SK-N-SH (cell line): ENCODE measurements at regions not wholly inside any gene's neighbourhood (a gene's known extent, or its start where the extent isn't known, plus 50 kb on each side); places are given as distances from the start of the nearest gene placed in this dataset.

Source experiments
- CTCF ChIA-PET: fragments of 300-600, 350-600 bp; formaldehyde crosslinking; extraction: SDS; loops from one replicate; lab custom pipeline; 2021; lab: Yijun Ruan, JAX
- POLR2A ChIA-PET: fragments of 350-600 bp; sonication (Branson Sonifier 250); formaldehyde crosslinking; extraction: SDS; loops from one replicate; lab custom pipeline; 2020; ENCODE audit warnings: antibody characterized with exemption, inconsistent platforms; lab: Yijun Ruan, JAX
- DNase-seq: peaks from one replicate; pipeline ENCODE4 v3.0.0; 2012
- H2AFZ ChIP-seq: fragments of 200-600 bp; sonication (generic); 2 replicates; pipeline ENCODE4 v1.8.1; 2016; ENCODE audit warnings: antibody characterized with exemption, mild to moderate bottlenecking, low read depth
- H3F3A ChIP-seq: fragments of 200-600 bp; sonication (generic); replicated peaks from 2 replicates; pipeline ENCODE3; 2016; ENCODE audit warnings: antibody characterized with exemption, mild to moderate bottlenecking; ENCODE audit not compliant: insufficient read depth
- H3K27ac ChIP-seq, 2 experiments: fragments of 200-500 bp in 1 of 2; fragments of 200-600 bp in 1 of 2; sonication (Bioruptor generic) in 1 of 2; sonication (generic), shearing (Covaris generic) in 1 of 2; 2 replicates each; pipeline versions ENCODE4 v1.5.1 to v1.6.1; 2014 to 2016; ENCODE audit warnings: low read depth in 2 of 2, inconsistent platforms in 1 of 2, low read length in 1 of 2, mild to moderate bottlenecking in 1 of 2, mixed read lengths in 1 of 2
- H3K27me3 ChIP-seq: fragments of 200-600 bp; sonication (generic), shearing (Covaris generic); 2 replicates; pipeline ENCODE4 v1.6.1; 2016; ENCODE audit warnings: mixed run types; ENCODE audit not compliant: insufficient read depth
- H3K36me3 ChIP-seq, 2 experiments: fragments of 200-500 bp in 1 of 2; fragments of 200-600 bp in 1 of 2; sonication (Bioruptor generic) in 1 of 2; sonication (generic) in 1 of 2; replicated peaks in 1 of 2; 2 replicates each; pipeline versions ENCODE3 to v1.5.1; 2014 to 2016; ENCODE audit warnings: low read length in 1 of 2, mild to moderate bottlenecking in 1 of 2; ENCODE audit not compliant: insufficient read depth in 2 of 2, control insufficient read depth in 1 of 2
- H3K4me1 ChIP-seq, 2 experiments: fragments of 200-500 bp in 1 of 2; fragments of 200-600 bp in 1 of 2; sonication (Bioruptor generic) in 1 of 2; sonication (generic), shearing (Covaris generic) in 1 of 2; 2 replicates each; pipeline versions ENCODE4 v1.5.1 to v1.6.1; 2014 to 2016; ENCODE audit warnings: low read depth in 1 of 2, low read length in 1 of 2, mixed run types in 1 of 2; ENCODE audit not compliant: insufficient read depth in 2 of 2, control insufficient read depth in 1 of 2
- H3K4me2 ChIP-seq: fragments of 200-600 bp; sonication (generic), shearing (Covaris generic); 2 replicates; pipeline ENCODE4 v1.6.1; 2017; ENCODE audit warnings: mixed run types
- H3K4me3 ChIP-seq, 2 experiments: fragments of 200-500 bp in 1 of 2; fragments of 200-600 bp in 1 of 2; sonication (Bioruptor generic) in 1 of 2; sonication (generic), shearing (Covaris generic) in 1 of 2; 2 replicates each; pipeline versions ENCODE4 v1.5.1 to v1.8.1; 2014 to 2016; ENCODE audit warnings: low read depth in 2 of 2, inconsistent platforms in 1 of 2, low read length in 1 of 2, mild to moderate bottlenecking in 1 of 2, mixed read lengths in 1 of 2, moderate library complexity in 1 of 2
- H3K79me2 ChIP-seq: fragments of 200-600 bp; sonication (generic); 2 replicates; pipeline ENCODE4 v1.8.1; 2017; ENCODE audit warnings: mild to moderate bottlenecking; ENCODE audit not compliant: insufficient read depth
- H3K9ac ChIP-seq: fragments of 200-600 bp; sonication (generic); 2 replicates; pipeline ENCODE4 v1.6.1; 2017; ENCODE audit warnings: mixed run types
- H3K9me2 ChIP-seq: fragments of 200-600 bp; sonication (generic); 2 replicates; pipeline ENCODE4 v1.6.1; 2017; ENCODE audit warnings: mixed run types
- H3K9me3 ChIP-seq: fragments of 200-600 bp; sonication (generic); 2 replicates; pipeline ENCODE4 v1.6.1; 2017; ENCODE audit warnings: mixed run types, mild to moderate bottlenecking, moderate library complexity
- H4K20me1 ChIP-seq: fragments of 200-600 bp; sonication (generic); 2 replicates; pipeline ENCODE4 v1.6.1; 2017; ENCODE audit warnings: mild to moderate bottlenecking, mixed run types; ENCODE audit not compliant: insufficient read depth
- CHD2 ChIP-seq: fragments of 150-350 bp; IDR thresholded peaks from 2 replicates; pipeline ENCODE4 v1.6.1; 2018; ENCODE audit warnings: low read length; ENCODE audit not compliant: partially characterized antibody
- EP300 ChIP-seq, 2 experiments: IDR thresholded peaks; 2 replicates each; pipeline versions ENCODE4 v1.4.0 to v1.6.1; 2012; ENCODE audit warnings: borderline replicate concordance in 1 of 2, low read depth in 1 of 2, low read length in 1 of 2
- EZH2phosphoT487 ChIP-seq: fragments of 200-600 bp; sonication (generic); IDR thresholded peaks from 2 replicates; pipeline ENCODE4 v1.6.1; 2017; ENCODE audit warnings: low read depth, mixed run types, mild to moderate bottlenecking, antibody characterized with exemption, moderate library complexity, borderline replicate concordance
- FOXJ3 ChIP-seq: sonication (generic); formaldehyde crosslinking; IDR thresholded peaks from 2 replicates; pipeline ENCODE4 v1.5.1; 2020; ENCODE audit warnings: mild to moderate bottlenecking, missing genetic modification reagents
- GATA2 ChIP-seq: sonication (generic); formaldehyde crosslinking; IDR thresholded peaks from 2 replicates; pipeline ENCODE4 v1.5.0; 2020; ENCODE audit warnings: mild to moderate bottlenecking, missing genetic modification reagents
- JUND ChIP-seq: IDR thresholded peaks from 2 replicates; pipeline ENCODE4 v1.4.0; 2012
- MEF2A ChIP-seq: IDR thresholded peaks from 2 replicates; pipeline ENCODE4 v1.4.0; 2012; ENCODE audit warnings: low read depth, borderline replicate concordance
- NFIC ChIP-seq: IDR thresholded peaks from 2 replicates; pipeline ENCODE4 v1.4.0; 2012; ENCODE audit warnings: borderline replicate concordance
- NRF1 ChIP-seq: IDR thresholded peaks from 2 replicates; pipeline ENCODE4 v1.6.1; 2012; ENCODE audit warnings: low read depth, mild to moderate bottlenecking, low read length
- RAD21 ChIP-seq: IDR thresholded peaks from 2 replicates; pipeline ENCODE4 v1.6.1; 2012; ENCODE audit warnings: mild to moderate bottlenecking, low read length
- RCOR1 ChIP-seq: fragments of 150-350 bp; IDR thresholded peaks from 2 replicates; pipeline ENCODE4 v1.6.1; 2017; ENCODE audit warnings: antibody characterized with exemption, low read length
- RFX5 ChIP-seq: IDR thresholded peaks from 2 replicates; pipeline ENCODE4 v1.6.1; 2012; ENCODE audit warnings: mild to moderate bottlenecking, improper control_type of control experiment, low read length
- RXRA ChIP-seq: IDR thresholded peaks from 2 replicates; pipeline ENCODE4 v1.4.0; 2012; ENCODE audit warnings: low read depth, mild to moderate bottlenecking, borderline replicate concordance
- SMC3 ChIP-seq: IDR thresholded peaks from 2 replicates; pipeline ENCODE4 v1.6.1; 2012; ENCODE audit warnings: low read depth, low read length, improper control_type of control experiment
- TAF1 ChIP-seq: IDR thresholded peaks from 2 replicates; pipeline ENCODE4 v1.6.1; 2012; ENCODE audit warnings: low read depth, mild to moderate bottlenecking, low read length, moderate library complexity, borderline replicate concordance
- TCF12 ChIP-seq: IDR thresholded peaks from 2 replicates; pipeline ENCODE4 v1.4.0; 2012
- TEAD4 ChIP-seq: IDR thresholded peaks from 2 replicates; pipeline ENCODE4 v1.4.0; 2012; ENCODE audit warnings: mild to moderate bottlenecking, borderline replicate concordance; ENCODE audit not compliant: insufficient read depth
- YY1 ChIP-seq: IDR thresholded peaks from 2 replicates; pipeline ENCODE4 v1.4.0; 2012; ENCODE audit warnings: low read depth, mild to moderate bottlenecking
- WGBS: methylation state at CpG from one replicate; pipeline ENCODE4 v1.1.6; 2017; ENCODE audit warnings: low lambda C conversion rate; 5-methylcytosine and 5-hydroxymethylcytosine counted together
- TF ChIP-seq, protein P1 (sequence below): IDR thresholded peaks from 2 replicates; pipeline ENCODE4 v1.4.0; 2012; ENCODE audit warnings: low read depth, borderline replicate concordance

DNA sequence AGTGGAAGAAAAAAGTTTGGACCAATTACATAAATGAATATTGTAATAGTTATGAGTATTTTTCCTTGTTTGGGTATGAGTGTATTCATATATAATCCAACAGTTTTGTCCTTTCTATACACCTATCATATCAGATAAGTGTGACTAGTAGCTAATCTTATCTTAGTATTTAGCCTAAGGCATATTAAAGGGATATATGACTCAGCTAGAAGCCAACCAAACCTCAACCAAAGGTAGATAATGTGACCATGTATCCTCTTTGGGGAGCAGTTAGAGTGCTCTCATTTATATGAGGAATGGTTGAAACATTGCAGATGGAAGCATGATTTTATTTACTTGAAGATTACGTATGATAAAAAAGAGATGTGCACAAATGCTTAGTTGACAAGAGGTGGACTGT is 370.0 kb upstream of the CTNND2 start:
- ChIA-PET POLR2A (no interaction called here), CTCF (no interaction called here)
- H3K27me3 ChIP-seq: no peaks in the 10 kb centered on the region
- H3K27ac ChIP-seq: no peak overlapping the region
- H3K4me1 ChIP-seq: no peaks in the 10 kb centered on the region
- no peaks in the 10 kb centered on the region for H3K9me3 ChIP-seq
- no peaks in the 10 kb centered on the region for H3K79me2 ChIP-seq
- 0% methylated on average over 1 of the region's 1 CpG for WGBS
- no peaks in the 10 kb centered on the region for H4K20me1 ChIP-seq
- no peak overlapping the region for H3K4me2 ChIP-seq
- no peak overlapping the region for H3K9ac ChIP-seq
- no peak overlapping the region for H2AFZ ChIP-seq
- no peaks in the 10 kb centered on the region for H3K36me3 ChIP-seq
- H3F3A ChIP-seq: no peaks in the 10 kb centered on the region
- DNase-seq: no peak
- no peak for TF ChIP-seq GATA2
- no peak for TF ChIP-seq SMC3
- TF ChIP-seq RAD21: no peak
- no peak for TF ChIP-seq TEAD4
- no peak for TF ChIP-seq YY1
- no peak for TF ChIP-seq TAF1
- no peak for TF ChIP-seq RXRA
- TF ChIP-seq CHD2: no peak
- H3K4me3 ChIP-seq: no peak overlapping the region
- H3K9me2 ChIP-seq: no peaks in the 10 kb centered on the region

DNA sequence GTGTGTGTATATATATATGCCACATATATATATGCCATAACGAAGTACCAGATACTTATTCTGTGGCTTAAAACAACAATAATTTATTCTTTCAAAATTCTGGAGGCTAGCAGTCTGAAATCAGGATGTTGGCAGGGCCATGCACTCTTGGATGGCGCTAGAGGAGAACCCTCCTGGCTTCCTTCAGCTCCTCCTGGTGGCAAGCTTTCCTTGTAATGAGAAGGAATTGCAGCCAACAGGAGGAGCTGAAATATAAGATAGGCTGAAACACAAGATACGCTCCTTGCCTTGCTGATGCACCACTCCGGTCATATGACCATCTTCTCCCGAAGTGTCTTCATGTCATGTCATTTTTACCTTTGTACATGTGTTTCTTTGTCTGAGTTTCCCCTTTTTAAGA is 368.1 kb upstream of the CTNND2 start:
- H3K9me2 ChIP-seq: no peaks in the 10 kb centered on the region
- no peaks in the 10 kb centered on the region for H3K79me2 ChIP-seq
- H3F3A ChIP-seq: no peaks in the 10 kb centered on the region
- no peak overlapping the region for H3K4me2 ChIP-seq
- H3K4me3 ChIP-seq: no peak overlapping the region
- H3K9ac ChIP-seq: no peak overlapping the region
- no peaks in the 10 kb centered on the region for H3K9me3 ChIP-seq
- H4K20me1 ChIP-seq: no peaks in the 10 kb centered on the region
- CTCF ChIA-PET: no interaction called here
- 20% methylated on average over 5 of the region's 5 CpGs for WGBS
- no peak overlapping the region for H2AFZ ChIP-seq
- no peak for DNase-seq
- TF ChIP-seq RCOR1 (no peak), MEF2A (no peak), EZH2phosphoT487 (no peak), TEAD4 (no peak), SMC3 (no peak), YY1 (no peak)
- H3K27me3 ChIP-seq: no peaks in the 10 kb centered on the region
- H3K36me3 ChIP-seq: no peaks in the 10 kb centered on the region
- H3K4me1 ChIP-seq: no peaks in the 10 kb centered on the region
- H3K27ac ChIP-seq: no peak overlapping the region
- POLR2A ChIA-PET: no interaction called here

DNA sequence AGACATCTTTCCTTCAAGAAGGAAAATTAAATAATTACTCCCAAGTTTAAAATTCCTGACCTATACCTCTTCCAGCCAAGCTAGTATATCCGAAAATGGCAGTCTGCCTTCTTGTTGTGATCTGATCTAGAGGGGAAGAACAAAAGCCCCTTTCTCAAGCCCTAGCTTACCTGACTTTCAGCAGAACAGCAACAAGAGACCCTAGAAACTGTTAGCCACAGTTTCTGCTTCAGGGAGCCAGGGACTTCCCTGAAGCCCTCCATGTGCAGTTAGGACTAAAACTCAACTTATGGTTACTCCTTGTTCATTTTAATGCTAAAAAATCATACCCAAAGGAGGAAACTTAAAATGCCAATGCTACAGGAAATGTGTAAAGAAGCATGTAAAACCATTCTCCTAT is 366.7 kb upstream of the CTNND2 start:
- no peak overlapping the region for H3K4me3 ChIP-seq
- no peaks in the 10 kb centered on the region for H3K9me3 ChIP-seq
- H3K4me2 ChIP-seq: no peak overlapping the region
- H4K20me1 ChIP-seq: no peaks in the 10 kb centered on the region
- H3K4me1 ChIP-seq: no peaks in the 10 kb centered on the region
- DNase-seq: no peak
- no peak overlapping the region for H3K27ac ChIP-seq
- CTCF ChIA-PET: no interaction called here
- H3K36me3 ChIP-seq: no peaks in the 10 kb centered on the region
- no peak overlapping the region for H2AFZ ChIP-seq
- WGBS: 0% methylated on average over 1 of the region's 1 CpG
- no peaks in the 10 kb centered on the region for H3K79me2 ChIP-seq
- no peak overlapping the region for H3K9ac ChIP-seq
- POLR2A ChIA-PET: no interaction called here
- H3F3A ChIP-seq: no peaks in the 10 kb centered on the region
- no peaks in the 10 kb centered on the region for H3K9me2 ChIP-seq
- no peaks in the 10 kb centered on the region for H3K27me3 ChIP-seq
- TF ChIP-seq, protein P1, sequence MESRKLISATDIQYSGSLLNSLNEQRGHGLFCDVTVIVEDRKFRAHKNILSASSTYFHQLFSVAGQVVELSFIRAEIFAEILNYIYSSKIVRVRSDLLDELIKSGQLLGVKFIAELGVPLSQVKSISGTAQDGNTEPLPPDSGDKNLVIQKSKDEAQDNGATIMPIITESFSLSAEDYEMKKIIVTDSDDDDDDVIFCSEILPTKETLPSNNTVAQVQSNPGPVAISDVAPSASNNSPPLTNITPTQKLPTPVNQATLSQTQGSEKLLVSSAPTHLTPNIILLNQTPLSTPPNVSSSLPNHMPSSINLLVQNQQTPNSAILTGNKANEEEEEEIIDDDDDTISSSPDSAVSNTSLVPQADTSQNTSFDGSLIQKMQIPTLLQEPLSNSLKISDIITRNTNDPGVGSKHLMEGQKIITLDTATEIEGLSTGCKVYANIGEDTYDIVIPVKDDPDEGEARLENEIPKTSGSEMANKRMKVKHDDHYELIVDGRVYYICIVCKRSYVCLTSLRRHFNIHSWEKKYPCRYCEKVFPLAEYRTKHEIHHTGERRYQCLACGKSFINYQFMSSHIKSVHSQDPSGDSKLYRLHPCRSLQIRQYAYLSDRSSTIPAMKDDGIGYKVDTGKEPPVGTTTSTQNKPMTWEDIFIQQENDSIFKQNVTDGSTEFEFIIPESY: no peak
- no peak for TF ChIP-seq EP300 (IDR thresholded peaks at IDR 0.05; ENCODE audit: borderline replicate concordance in 1 of 2, low read depth in 1 of 2, low read length in 1 of 2)
- TF ChIP-seq RAD21: no peak
- no peak for TF ChIP-seq TCF12
- TF ChIP-seq JUND: no peak
- TF ChIP-seq RFX5: no peak
- TF ChIP-seq NRF1: no peak
- no peak for TF ChIP-seq FOXJ3
- no peak for TF ChIP-seq NFIC
- no peak for TF ChIP-seq YY1
- no peak for TF ChIP-seq SMC3
- no peak for TF ChIP-seq CHD2
